Stromal cell of bone marrow (primary cell): ENCODE measurements at regions not wholly inside any gene's neighbourhood (a gene's known extent, or its start where the extent isn't known, plus 50 kb on each side); places are given as distances from the start of the nearest gene placed in this dataset.

Source experiments
- DNase-seq: peaks from one replicate; pipeline ENCODE4 v3.0.0-alpha.2; 2012; ENCODE audit warnings: low read depth

GRCh38 chr2:144280009-144280408, 239.9 kb downstream of the ZEB2 start:
- no peak for DNase-seq

DNA sequence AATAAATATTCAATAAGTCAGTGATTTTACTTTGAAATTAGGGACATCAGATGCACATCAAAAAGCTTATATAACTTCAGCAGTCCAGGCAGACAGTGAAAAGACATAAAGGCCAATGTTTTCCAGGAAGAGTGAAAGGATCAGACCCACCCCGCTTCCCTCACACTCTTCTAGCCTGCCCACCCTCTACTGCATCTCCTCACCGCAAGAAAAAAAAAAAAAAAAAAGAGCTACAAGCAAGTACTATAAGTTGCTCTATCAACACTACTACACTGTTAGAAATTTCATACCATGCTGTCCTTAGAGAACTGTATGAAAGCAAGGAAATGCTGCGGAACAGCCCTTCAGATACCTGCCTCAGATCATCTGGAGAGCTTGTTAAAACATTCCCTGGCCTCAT, 240.8 kb downstream of the ZEB2 start:
- DNase-seq: no peak

- DNase-seq: no peak
These were observed 242.1 kb downstream of the ZEB2 start for GRCh38 chr2:144277622-144278354.

DNA sequence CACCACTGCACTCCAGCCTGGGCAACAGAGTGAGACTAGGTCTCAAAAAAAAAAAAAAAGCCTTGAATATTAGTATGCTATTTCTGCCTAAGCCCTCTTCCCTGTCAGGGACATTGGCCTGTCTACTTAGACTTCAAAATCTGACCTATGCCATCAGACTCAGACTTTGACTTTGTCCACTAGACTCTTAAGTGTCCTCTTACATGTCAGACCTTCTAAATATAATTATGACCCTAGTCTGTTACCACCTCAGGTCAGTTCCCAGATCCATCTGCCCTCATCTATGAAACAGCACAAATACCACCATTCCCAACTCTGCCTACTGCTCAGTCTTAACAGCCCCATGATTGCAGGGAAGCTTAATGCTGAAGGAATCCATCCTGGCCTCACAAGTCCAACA, 244.6 kb downstream of the ZEB2 start:
- no peak for DNase-seq

DNA sequence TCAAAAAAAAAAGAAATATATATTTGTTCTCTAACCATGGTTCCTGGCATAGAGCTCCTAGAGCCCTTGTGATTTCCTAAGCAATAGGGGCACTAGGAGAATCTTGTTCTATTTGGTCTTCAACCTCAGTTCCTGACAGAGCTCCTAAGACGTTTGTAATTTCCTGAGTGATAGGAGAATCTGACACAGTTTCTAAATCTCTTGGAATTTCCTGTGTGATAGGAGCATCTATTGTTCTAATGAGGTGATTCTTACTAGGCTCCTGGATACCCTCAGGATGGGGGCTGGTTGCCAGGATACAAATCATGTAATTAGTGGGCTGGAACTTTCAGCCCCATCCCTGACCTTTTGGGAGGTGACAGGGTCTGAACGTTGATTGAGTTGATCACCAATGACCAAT, 245.8 kb downstream of the ZEB2 start:
- no peak for DNase-seq

- no peak for DNase-seq
These were observed 249.0 kb downstream of the ZEB2 start for GRCh38 chr2:144270951-144271350.

GRCh38 chr2:144268036-144268678, 251.8 kb downstream of the ZEB2 start:
- no peak for DNase-seq

GRCh38 chr2:144267239-144267638, 252.7 kb downstream of the ZEB2 start:
- no peak for DNase-seq

GRCh38 chr2:144265654-144266053, 254.3 kb downstream of the ZEB2 start:
- no peak for DNase-seq

- no peak for DNase-seq
These were observed 258.0 kb downstream of the ZEB2 start for GRCh38 chr2:144261966-144262365.

DNA sequence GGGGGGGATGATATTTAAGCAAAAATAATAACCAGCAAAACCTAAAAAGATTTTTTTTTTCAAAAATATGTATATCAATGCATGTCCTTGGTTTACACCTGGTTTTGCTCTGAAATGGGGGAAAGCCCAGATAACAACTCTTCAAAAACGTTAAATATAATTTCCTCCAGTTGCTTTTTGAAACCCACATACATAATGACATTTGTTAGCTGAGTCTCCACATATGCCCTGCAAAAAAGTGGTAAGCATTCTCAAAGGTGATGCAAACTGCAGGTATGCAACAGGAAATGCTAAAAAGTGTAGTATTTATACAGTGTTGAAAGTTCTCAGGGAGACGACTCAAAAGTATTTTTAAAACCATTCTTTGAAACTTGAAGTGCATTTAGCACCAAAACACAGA, 258.6 kb downstream of the ZEB2 start:
- DNase-seq: no peak

GRCh38 chr2:144259332-144259731, 260.6 kb downstream of the ZEB2 start:
- DNase-seq: no peak

DNA sequence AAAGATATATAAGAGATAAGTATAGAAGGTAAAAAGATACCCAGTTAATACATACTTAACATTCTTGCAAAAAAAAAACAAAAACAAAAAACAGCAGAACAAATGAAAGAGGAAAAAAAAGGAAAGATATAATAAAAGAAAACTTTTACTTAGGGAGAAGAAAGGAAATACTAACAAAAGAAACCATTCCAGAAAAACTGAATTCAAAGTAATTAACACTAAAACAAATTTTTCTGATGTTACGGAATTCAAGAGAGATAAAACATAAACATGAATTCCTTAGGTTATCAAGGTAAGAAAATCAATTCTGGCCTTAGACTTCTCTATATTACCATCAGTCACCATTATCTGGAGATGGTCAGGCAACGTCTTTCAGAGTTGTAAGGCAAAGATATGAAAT, 261.8 kb downstream of the ZEB2 start:
- no peak for DNase-seq

DNA sequence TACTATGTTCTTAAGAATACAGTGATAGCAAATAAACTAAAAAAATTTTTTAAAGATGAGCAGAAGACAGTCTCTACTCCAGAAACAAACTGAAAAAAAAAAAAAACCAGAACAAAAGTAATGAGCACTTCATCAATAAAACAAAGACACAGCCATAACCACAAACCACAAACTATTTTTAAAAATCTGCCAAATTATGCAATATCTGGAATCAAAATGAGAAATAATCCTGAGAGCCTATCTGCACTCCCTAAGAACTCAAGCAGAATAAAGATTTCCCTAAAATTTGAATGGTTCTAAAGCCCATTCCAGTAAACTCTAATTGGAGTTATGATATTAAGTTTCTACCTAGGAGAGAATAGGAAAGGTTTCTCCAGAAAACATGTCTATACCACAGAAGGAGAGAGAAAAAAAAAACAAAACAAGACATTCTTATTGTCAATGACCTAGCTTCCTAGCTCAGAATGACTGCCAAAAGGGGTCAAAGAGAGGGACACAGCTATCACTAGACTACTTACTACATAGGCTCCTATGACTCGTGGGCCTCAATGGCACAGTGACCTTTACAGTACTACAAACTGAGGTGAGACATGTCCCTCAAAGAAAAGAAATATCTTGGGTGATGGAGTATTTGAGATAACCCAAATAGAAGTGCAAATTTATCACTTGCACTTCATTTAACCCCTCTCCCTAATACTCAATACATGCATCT, 262.8 kb downstream of the ZEB2 start:
- peak; percentile 34 for DNase-seq

GRCh38 chr2:144254342-144255235, 265.3 kb downstream of the ZEB2 start:
- no peak for DNase-seq

DNA sequence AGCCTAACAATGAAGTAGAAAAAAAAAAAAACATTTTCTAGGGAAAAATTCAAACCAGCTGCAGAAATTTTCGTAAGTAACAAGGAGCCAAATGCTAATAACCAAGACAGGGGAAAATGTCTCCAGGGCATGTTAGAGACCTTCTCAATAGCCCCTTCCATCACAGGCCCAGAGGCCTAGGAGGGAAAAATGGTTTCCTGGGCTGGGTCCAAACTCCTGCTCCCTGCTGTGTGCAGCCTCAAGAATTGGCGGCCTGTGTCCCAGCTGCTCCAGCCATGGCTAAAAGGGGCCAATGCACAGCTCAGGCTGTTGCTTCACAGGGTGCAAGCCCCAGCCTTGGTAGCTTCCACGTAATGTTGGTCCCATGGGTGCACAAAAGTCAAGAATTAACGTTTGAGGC, 266.2 kb downstream of the ZEB2 start:
- no peak for DNase-seq

GRCh38 chr2:144252694-144253093, 267.2 kb downstream of the ZEB2 start:
- no peak for DNase-seq

GRCh38 chr2:144249035-144249637, 270.8 kb downstream of the ZEB2 start:
- no peak for DNase-seq

- DNase-seq: no peak
These were observed 271.4 kb downstream of the ZEB2 start for GRCh38 chr2:144248350-144249034.

DNA sequence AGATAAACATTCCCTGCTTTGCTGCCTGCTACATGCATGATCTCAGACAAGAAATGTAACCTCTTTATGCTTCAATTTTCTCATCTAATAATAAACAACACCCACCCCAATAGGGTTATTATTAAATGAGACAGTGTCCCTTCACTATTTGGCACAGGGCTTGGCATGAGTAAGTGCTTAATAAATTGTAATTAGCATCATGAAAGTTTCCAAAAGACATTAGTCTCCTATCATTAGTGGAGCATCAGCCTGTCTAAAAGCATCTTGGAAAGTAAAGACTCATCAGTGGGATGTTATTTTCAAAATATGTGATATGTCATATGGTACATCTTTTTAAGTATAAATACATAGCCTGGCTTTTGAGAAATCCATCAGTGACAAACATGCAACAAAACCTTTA, 275.0 kb downstream of the ZEB2 start:
- DNase-seq: no peak

DNA sequence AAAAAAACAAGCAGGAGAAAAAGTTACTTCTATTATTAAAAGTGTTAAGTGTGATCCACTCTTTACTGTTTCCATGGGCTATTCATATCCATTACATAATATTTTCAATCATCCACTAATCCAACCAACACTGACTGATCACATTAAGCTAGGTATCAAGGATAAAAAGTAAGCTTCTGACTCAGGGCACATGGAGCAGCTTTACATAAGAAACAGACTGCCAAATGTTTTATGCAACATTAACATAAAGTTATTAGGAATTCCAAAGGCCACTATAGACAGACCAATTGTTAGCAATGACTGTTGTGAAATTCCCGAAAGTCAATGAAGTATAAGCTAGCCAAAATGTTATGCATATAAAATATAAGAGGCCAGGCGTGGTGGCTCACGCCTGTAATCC, 277.6 kb downstream of the ZEB2 start:
- no peak for DNase-seq
